Mucosa of stomach (tissue), 1 donor: ENCODE measurements at regions not wholly inside any gene's neighbourhood (a gene's known extent, or its start where the extent isn't known, plus 50 kb on each side); places are given as distances from the start of the nearest gene placed in this dataset.

ENCODE experiments used
- H3K27me3 ChIP-seq: one replicate; pipeline ENCODE4 v1.7.0; 2013; ENCODE audit warnings: mild to moderate bottlenecking, low read length; ENCODE audit not compliant: control insufficient read depth, insufficient read depth
- H3K36me3 ChIP-seq: one replicate; pipeline ENCODE4 v1.7.0; 2013; ENCODE audit warnings: low read length; ENCODE audit not compliant: control insufficient read depth, insufficient read depth
- H3K4me1 ChIP-seq: one replicate; pipeline ENCODE4 v1.7.0; 2013; ENCODE audit warnings: mild to moderate bottlenecking, low read length; ENCODE audit not compliant: control insufficient read depth, insufficient read depth
- H3K4me3 ChIP-seq: one replicate; pipeline ENCODE4 v1.7.0; 2013; ENCODE audit warnings: low read length
- H3K9ac ChIP-seq: one replicate; pipeline ENCODE4 v1.7.0; 2013; ENCODE audit warnings: mild to moderate bottlenecking, low read length, moderate library complexity
- H3K9me3 ChIP-seq: one replicate; pipeline ENCODE4 v1.7.0; 2013; ENCODE audit warnings: mild to moderate bottlenecking, low read length, moderate library complexity; ENCODE audit not compliant: control insufficient read depth
- donor health status: Pancreatic carcinoma.

DNA sequence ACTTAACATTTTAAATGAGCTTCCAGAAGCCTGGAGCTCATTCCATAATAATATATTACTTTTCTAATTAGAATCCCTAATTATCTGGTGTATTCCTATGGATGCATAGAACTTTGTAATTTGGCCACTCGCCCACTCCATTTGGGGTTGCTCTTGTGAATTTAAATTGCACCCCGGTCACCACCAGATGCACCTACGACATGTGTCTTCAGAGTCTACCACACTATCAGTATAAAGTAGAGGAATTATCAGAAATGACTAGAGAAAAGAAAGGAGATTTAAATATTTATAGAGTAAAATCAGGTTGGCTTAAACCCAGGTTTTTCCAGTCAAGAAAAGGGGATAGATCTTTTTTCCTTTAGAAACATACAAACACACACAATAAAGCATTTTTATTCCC is 145.8 kb upstream of the DCN start:
- Histone ChIP-seq H3K36me3 (no peaks in the 10 kb centered on the region), H3K27me3 (no peaks in the 10 kb centered on the region), H3K4me3 (no peak overlapping the region), H3K9ac (no peak overlapping the region), H3K4me1 (no peaks in the 10 kb centered on the region), H3K9me3 (no peaks in the 10 kb centered on the region)

DNA sequence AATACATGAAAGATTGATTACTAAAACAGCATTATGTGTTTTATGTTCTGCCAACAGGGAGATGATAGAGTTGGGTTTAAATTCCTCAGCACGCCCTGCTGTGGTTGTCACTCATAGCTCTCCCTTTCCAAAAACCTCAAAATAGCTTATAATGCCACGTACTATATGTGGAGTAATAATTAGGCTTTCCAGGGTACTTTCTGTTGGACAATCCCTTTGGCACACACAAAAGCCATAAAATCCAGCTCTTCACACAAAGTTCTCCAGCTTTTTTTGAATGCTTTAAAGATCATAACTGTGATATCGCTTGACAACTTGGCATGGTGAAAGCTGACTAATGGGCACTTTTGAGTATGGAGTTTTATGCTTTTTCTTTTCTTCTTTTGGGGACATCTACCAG is 145.3 kb upstream of the DCN start:
- H3K9ac ChIP-seq: no peak overlapping the region
- no peaks in the 10 kb centered on the region for H3K4me1 ChIP-seq
- no peak overlapping the region for H3K4me3 ChIP-seq

DNA sequence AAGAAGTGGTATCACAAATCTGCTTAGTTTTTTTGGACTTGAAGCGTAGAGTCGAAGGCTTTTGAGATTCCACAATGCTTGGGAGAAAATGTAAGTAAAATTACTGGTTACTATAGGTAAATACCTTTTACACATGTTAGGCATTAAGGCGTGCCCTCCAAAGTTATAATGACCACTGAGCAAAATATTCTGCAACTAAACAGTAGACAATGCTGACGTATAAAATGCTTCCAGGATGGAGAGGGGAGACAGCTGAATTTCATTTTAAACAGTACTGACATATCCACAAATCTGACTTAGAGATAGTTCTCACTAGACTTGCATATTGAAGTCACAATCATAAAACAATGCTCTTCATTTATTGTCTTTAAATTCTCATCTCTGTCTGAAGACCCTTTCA is 144.5 kb upstream of the DCN start:
- H3K4me3 ChIP-seq: no peak overlapping the region
- no peak overlapping the region for H3K9ac ChIP-seq
- no peaks in the 10 kb centered on the region for H3K4me1 ChIP-seq
- no peaks in the 10 kb centered on the region for H3K36me3 ChIP-seq
- H3K27me3 ChIP-seq: no peaks in the 10 kb centered on the region
- H3K9me3 ChIP-seq: no peaks in the 10 kb centered on the region

More for the DNA sequence above, 145.3 kb upstream of the DCN start:
- Histone ChIP-seq H3K36me3 (no peaks in the 10 kb centered on the region), H3K27me3 (no peaks in the 10 kb centered on the region), H3K9me3 (no peaks in the 10 kb centered on the region)

- Histone ChIP-seq H3K9me3 (no peaks in the 10 kb centered on the region), H3K27me3 (no peaks in the 10 kb centered on the region), H3K4me3 (no peak overlapping the region), H3K4me1 (no peaks in the 10 kb centered on the region), H3K36me3 (no peaks in the 10 kb centered on the region), H3K9ac (no peak overlapping the region)
Measured at GRCh38 chr12:91326058-91327027, 143.7 kb upstream of the DCN start.

DNA sequence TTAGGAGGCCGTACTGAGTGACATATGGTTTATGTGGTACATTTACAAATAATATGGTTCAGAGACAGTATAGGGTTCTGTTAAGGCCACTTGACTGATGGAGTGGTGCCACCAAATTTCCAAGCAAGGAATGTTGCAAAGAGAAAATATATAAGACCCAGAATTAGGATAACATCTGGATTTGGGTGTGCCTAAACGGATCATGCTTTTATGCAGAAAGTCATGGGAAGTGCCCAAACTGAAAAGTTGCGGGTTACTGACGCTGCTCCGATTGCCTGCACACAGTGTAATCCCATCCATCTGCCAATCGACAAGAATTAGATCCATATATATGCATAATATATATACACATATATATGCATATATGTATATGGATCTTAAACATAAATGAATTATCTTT is 138.4 kb upstream of the DCN start:
- H3K27me3 ChIP-seq: no peaks in the 10 kb centered on the region
- no peaks in the 10 kb centered on the region for H3K36me3 ChIP-seq
- no peak overlapping the region for H3K9ac ChIP-seq
- no peak overlapping the region for H3K4me3 ChIP-seq
- H3K9me3 ChIP-seq: no peaks in the 10 kb centered on the region
- H3K4me1 ChIP-seq: no peaks in the 10 kb centered on the region

DNA sequence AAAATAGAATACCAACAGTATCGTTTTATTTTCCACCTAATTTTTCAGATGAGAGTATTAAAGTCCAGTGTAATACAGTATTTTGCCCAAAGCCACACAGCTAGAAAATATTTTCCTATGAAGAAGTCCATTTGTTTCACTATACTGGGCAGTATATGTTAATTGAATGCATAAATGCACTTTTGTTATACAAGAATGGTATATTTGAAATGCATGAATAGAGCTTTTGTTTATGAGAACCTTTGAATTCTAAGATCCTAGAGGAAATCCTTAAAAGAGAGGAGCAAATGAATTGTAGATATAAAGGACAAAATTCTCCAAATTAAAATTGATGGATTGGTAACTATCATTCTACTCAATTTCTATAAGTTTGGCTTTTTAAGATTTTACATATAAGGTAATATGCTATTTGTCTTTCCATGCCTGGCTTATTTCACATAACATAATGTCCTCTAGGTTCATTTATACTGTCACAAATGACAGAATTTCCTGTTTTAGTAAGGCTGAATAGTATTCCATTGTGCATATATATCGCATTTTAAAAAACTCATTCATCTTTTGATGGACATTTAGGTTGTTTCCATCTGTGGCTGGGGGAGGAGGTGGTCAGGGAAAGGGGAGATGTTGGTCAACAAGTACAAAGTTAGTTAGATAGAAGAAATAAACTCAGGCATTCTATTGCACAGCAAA is 136.6 kb upstream of the DCN start:
- Histone ChIP-seq H3K4me1 (no peaks in the 10 kb centered on the region), H3K27me3 (no peaks in the 10 kb centered on the region), H3K4me3 (no peak overlapping the region), H3K9me3 (no peaks in the 10 kb centered on the region), H3K36me3 (no peaks in the 10 kb centered on the region), H3K9ac (no peak overlapping the region)

GRCh38 chr12:91317306-91317705 is 134.7 kb upstream of the DCN start:
- H3K36me3 ChIP-seq: no peaks in the 10 kb centered on the region
- H3K9me3 ChIP-seq: no peaks in the 10 kb centered on the region
- H3K4me1 ChIP-seq: no peaks in the 10 kb centered on the region
- no peak overlapping the region for H3K4me3 ChIP-seq
- no peak overlapping the region for H3K9ac ChIP-seq
- H3K27me3 ChIP-seq: no peaks in the 10 kb centered on the region

DNA sequence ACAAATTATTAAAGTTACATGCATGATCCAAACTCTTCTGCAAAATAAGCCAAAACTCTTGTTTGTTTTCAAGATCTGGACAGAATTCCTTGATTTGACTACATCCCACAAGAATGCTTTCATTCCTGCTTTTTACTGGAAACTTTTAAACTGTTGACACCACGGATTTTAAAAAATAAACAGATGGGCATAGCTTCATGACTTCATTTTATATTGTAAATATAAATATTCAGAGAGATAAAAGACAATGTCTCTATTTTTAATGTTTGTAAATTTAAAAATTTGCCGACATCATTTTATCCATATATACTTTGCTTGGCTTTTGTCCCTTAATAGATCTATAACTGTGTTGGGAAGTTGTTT is 134.3 kb upstream of the DCN start:
- no peaks in the 10 kb centered on the region for H3K9me3 ChIP-seq
- H3K4me1 ChIP-seq: no peaks in the 10 kb centered on the region
- H3K36me3 ChIP-seq: no peaks in the 10 kb centered on the region
- no peak overlapping the region for H3K4me3 ChIP-seq
- H3K27me3 ChIP-seq: no peaks in the 10 kb centered on the region
- H3K9ac ChIP-seq: no peak overlapping the region

- Histone ChIP-seq H3K36me3 (no peaks in the 10 kb centered on the region), H3K9ac (no peak overlapping the region), H3K4me3 (no peak overlapping the region), H3K9me3 (no peaks in the 10 kb centered on the region), H3K27me3 (no peaks in the 10 kb centered on the region), H3K4me1 (no peaks in the 10 kb centered on the region)
Measured at GRCh38 chr12:91316161-91316906, 133.7 kb upstream of the DCN start.

DNA sequence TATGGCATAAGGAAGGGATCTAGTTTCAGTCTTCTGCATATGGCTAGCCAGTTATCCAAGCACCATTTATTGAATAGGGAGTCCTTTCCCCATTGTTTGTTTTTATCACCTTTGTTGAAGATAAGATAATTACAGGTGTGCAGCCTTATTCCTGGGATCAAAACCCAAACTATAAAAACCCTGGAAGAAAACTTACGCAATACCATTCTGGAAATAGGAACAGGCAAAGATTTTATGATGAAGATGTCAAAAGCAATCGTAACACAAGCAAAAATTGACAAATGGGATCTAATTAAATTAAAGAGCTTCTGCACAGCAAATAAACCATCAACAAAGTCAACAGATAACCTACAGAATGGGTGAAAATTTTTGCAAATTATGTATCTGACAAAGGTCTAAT is 128.5 kb upstream of the DCN start:
- H3K4me1 ChIP-seq: no peaks in the 10 kb centered on the region
- H3K4me3 ChIP-seq: no peak overlapping the region
- no peaks in the 10 kb centered on the region for H3K9me3 ChIP-seq

GRCh38 chr12:91309450-91309849 is 126.8 kb upstream of the DCN start:
- Histone ChIP-seq H3K4me1 (no peaks in the 10 kb centered on the region), H3K27me3 (no peaks in the 10 kb centered on the region), H3K36me3 (no peaks in the 10 kb centered on the region), H3K9me3 (no peaks in the 10 kb centered on the region), H3K4me3 (no peak overlapping the region), H3K9ac (no peak overlapping the region)

More for the DNA sequence above, 128.5 kb upstream of the DCN start:
- Histone ChIP-seq H3K36me3 (no peaks in the 10 kb centered on the region), H3K27me3 (no peaks in the 10 kb centered on the region), H3K9ac (no peak overlapping the region)
